Activated CD4-positive, alpha-beta T cell treated with anti-CD3 and anti-CD28 coated beads, Interleukin-2, Interleukin-6, amounts not matched to agents 100 ng/mL and 50 ng/mL, durations not matched to agents 16 hours and 8 hours (primary cell): ENCODE measurements at regions not wholly inside any gene's neighbourhood (a gene's known extent, or its start where the extent isn't known, plus 50 kb on each side); places are given as distances from the start of the nearest gene placed in this dataset.
"Not testable (repeated sequence)": the region's sequence is repeated elsewhere in the genome, so short reads cannot be mapped to it uniquely, and the experiment has no call there.

Source experiments
- DNase-seq: peaks from one replicate; pipeline ENCODE4 v3.0.0-alpha.2; 2020

DNA sequence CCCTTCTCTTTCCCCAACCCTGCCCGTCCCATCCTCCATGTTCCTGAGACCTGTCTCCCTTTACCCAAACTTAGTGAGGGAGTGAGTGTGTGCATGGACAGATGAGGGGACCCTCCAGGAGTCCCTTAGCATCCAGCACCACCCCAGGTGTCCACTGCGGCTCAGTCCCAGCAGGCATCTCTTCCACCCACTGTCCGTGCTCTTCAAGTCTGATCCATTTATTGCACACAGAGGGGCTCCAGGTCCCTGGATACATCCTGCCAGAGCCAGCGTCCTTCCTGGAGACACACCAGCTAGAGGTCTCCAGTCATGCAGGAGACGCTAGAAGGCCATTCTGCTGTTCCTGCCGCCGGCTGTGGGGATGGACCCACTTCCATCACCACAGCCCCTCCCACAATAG lies 239.2 kb downstream of the ADGRD1 start:
- no peak for DNase-seq

GRCh38 chr12:131194166-131194565 lies 240.5 kb downstream of the ADGRD1 start:
- peak; percentile 17 for DNase-seq

DNA sequence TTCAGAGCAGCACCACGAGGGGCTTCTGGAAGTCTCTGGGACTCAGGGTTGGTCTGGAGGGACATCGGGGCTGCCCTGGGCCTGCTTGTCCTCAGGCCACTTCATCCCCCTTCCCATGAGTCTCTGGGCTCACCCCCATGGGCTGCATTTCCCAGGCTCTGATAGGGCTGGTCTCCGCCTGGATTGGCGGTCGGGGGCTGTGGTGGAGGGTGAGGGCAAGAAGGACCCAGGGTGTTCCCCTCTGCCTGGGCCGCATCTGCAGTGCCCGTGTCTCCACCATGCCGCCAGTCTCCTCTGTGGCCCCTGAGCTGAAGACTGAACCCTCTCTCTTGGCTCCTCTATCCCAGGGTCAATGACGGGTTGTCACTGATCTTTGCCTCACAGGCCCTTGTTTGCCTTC lies 242.1 kb downstream of the ADGRD1 start:
- no peak for DNase-seq

DNA sequence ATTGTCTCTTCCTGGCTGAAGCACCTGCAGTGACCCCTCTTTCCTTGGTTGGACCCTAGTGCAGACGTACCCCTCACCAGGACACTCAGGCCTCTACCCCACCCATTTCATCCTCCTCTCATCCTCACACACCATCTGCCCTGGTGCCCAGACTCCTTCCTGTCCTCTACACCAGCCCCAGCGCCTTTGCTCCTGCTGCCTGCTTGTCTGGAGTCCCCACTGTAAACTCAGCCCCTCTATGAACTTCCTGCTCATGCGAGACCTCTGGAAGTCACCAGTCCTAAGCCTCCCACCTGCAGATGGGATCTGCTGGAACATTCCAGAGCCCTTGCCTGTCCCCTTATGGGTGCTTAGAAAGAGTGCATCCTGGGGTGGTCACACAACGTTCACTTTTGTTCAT lies 242.5 kb downstream of the ADGRD1 start:
- DNase-seq: no peak

DNA sequence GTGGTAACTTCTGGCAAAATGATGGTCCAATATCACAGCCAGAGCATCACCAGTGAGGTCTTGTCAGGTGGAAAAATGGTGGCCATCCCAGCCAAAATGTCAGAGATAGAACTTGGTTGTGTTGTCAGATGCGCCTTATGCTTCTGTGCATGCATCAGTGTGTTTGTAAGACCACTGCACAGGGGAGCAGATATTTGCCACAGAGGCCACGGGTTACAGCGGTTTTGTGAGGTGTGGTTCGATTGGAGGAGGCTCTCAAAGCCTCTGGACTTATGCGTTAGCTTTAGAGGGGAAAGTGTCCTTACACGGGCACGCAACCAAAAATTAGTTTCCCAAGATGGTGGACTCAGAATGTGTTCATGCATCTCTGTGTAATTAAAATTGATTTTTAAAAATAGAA lies 243.8 kb downstream of the ADGRD1 start:
- DNase-seq: no peak

- DNase-seq: no peak
Observed at GRCh38 chr12:131199221-131199620, 245.5 kb downstream of the ADGRD1 start.

- not testable (repeated sequence) for DNase-seq
Observed at GRCh38 chr12:131201912-131202311, 248.2 kb downstream of the ADGRD1 start.

- no peak for DNase-seq
Observed at GRCh38 chr12:131202592-131203378, 249.1 kb downstream of the ADGRD1 start.

DNA sequence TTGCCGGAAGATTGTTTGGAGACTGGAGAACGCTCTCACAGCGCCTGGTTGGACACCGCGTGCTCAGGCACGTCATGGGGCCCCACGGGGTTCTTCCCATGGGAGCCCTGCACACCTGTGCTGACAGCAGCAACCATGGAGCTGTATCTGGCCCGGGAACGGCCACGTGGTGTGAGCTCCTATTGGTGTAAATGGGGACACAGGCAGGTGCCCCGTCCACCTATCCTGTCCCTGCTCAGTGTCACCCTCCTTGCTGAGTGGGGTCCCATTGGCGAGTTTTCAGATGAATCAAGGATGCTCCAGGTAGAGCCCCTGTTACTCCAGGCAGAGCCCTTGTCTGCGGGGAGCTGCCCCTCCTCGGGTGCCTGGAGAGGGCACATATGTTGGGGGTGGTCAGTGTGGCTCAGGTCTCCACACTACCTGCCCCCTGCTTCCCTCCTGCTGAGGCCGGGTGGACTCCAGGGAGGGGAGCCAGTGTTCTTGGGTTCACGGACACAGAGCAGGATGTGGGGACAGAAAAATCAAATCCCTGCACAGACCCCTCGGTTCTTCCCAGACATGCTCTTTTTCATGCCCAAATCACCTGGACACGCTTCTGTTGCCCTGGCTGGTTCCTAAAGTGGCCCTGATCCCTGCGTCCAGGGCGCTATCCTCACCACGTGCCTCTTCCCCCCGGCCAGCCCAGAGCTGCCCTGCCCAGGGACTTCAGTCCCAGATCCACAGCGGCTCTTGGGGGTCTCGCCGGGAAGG lies 250.1 kb downstream of the ADGRD1 start:
- no peak for DNase-seq

DNA sequence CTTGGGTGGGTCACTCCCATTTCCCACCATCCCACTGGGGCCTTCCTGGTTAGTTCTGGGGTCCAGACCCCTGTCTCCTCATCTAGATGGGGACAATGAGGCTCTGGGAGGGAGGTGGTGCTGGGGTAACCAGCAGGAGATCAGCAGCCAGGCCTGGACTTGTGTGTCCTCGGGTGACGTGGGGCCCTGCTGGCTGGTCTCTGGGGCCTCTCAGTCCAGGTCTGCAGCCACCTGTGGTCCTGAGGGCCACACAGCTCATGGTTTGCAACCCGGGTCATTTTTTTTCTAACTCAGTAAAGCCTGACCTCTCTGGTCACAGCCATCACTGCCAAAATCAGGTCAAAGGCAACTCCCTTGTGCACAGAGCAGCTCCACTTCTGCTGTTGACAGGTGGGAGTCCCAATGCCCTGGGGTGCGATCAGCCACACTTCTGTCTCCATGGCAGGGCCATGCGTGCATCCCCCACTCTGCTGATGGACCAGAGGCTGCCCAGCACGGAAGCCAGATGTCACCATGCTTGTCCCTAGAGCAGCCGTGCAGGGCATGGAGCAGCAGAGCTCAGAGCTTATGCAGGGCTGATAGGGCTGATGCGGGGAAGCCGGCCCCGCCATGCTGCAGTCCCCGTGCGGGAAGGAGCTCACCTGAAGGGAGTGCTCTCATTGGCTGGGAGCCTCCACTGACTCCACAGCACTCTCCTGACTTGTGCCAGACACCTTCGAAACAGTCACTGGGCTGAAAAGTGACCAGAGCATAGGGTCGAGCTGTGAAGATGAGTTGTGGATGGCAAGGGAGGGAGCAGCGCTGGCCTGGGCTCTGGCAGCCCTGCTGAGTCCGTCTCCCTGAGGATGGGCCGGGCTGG lies 250.9 kb downstream of the ADGRD1 start:
- DNase-seq: no peak

DNA sequence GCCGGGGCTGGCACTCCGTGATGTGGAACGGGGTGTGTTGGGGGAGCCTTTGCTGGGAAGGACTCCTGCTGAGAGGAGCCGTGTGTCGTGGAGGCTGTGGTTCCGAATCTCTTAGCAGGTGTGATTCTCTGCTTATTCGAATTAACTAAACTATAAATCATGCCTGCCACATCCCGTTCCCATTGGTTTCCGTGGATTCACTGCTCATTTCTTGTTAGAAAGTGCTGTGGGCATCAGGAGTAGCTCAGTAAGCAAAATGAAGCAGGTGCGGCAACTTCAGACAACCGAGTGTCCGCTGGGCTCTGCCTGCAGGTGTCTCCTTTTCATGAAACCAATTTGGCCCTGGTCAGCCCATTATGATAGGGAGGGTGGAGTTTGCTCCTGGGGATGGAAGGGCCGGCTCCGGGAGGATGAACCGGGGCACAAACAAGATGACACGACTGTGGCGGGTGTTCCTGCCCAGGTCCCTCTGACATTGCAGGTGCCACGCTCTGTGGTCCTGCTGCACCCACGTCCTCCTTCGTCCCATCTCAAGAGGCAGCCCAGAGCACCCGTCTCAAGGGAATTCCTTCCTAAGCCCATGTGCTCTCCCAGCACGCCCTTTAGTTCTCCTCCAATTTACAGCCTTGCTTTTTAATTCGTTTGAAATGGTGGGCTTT lies 251.7 kb downstream of the ADGRD1 start:
- DNase-seq: not testable (repeated sequence)

GRCh38 chr12:131206630-131207299 lies 253.1 kb downstream of the ADGRD1 start:
- DNase-seq: not testable (repeated sequence)

- DNase-seq: not testable (repeated sequence)
Observed at GRCh38 chr12:131207300-131207660, 253.6 kb downstream of the ADGRD1 start.

DNA sequence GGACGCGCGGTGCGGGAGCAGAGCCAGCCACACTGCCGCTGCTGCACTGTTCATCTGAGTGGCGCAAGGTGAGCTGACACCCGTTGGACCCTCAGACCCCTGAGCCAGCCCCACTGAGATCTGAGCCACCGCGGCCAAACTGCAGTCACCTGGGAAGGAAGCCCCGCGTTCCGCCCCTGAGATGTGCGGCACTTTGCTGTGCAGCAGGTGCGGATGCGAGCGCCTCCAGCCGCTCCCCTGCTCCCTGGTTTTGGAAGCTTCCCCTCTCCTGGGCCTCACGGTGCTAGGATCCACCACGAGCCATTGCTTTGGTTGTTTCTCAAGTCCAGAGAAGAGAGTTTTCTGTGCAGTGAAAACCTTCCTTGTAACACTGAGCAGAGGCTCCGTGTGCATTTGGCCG lies 254.1 kb downstream of the ADGRD1 start:
- DNase-seq: not testable (repeated sequence)

GRCh38 chr12:131208425-131208824 lies 254.7 kb downstream of the ADGRD1 start:
- no peak for DNase-seq

DNA sequence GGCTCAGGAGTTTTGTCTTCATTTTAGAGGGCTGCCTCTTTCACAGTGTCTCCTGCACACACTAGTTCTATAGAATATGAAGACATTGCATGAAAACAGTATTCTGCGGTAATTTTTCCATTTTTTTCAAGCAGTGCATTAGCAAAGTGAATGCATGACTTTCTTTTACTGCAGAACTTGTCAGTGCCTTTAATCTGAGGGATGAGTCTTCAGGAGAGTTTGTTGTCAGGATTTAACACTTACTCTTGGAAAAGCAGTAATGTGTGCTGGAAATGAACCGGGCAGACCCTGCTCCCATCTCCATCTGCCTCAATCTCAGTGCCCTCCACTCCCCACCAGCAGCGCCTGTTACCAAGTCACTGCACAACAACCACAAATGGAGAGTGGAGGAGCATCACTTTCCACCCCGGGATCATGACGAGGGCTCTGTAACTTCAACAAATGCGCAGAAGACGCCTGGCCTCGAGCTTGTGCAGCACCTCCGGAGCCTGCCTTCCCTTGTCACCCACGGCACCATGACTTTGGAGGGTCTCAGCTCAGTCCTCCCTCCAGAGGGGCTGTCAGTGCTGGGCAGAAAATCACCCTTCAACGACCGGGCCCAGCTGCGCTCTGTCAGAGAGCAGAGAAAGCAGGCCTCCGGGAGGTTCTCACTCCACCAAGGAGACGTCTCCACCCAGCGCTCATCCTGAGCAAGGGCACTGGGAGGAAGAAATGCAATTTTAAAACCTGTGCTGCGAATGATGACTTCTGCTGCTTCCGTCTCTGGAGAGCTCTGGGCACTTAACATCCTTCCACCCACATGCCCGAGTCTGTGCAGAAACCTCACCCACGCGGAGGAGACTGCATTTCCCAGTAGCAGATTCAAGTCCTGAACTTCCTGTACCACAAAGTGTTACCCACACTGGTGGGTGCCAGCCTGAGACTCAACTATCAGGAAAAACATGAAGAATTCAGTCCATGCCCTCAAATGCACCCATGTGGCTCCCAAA lies 255.7 kb downstream of the ADGRD1 start:
- peak; percentile 38 for DNase-seq

DNA sequence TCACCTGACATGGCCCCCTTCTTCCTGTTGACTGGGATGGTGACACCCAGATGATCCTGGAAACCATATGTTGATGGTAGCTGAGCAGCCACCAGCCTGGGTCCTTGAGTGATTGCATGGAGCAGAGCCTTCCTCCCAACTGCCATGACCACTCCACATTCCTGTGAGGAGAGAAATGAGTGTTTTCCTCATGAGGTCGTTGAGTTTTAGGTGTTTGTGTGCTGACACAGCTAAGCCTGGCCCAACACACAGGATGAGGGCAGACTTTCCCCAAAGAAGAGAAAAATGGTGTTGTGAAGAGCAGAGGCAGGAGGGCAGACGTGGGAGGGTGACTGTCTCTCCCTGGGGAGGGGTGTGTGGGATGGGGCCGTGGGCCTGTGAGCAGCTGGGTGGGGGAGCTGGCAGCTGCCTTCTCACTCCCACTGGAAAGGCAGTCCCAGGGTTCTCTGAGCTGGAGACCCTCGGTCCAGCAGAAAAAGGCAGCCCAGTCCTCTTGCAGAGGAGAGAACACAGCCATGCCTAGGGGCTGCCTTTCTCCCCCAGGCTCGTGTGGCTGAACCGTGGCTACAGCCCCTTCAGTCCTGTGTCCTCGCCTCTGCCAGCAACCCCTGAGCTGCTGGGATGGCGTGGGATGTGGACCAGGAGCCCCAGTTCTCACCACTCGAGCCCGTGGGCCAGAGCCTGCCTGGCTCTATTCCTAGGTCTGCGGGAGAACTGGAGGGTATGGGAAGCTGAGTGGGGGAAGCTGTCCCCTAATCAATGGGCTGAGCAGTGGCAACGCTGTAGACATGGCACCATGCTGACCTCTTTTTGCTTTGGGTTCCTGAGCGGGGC lies 257.0 kb downstream of the ADGRD1 start:
- DNase-seq: no peak

DNA sequence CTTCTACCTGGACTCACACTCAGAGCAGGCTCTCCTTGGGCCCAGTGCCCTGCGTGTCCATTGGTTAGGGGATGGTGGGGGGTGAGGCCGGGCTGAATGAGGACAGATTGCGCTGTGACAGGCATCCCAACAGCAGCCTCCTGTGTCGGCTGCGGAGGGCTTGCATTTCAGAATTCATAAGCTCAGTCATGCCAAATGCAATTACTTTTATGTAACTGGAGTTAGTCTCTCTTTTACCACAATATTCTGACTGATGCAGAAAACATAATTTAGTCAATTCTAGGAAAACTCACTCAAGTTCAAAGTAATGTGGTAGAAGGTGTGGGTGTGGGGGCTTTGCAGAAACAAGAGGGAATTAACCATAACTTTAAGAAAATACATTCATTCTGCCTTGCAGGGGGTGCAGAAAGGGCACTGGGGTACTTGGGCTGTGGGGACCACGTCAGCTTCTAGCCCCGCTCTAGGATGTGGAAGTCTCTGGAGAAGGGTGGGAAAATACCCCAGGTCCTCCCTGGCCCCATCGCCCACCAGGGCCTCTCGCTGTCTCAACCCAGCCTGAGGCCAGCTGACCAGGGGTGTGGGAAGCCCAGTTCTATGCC lies 257.7 kb downstream of the ADGRD1 start:
- DNase-seq: no peak

- DNase-seq: no peak
Observed at GRCh38 chr12:131213896-131214442, 260.3 kb downstream of the ADGRD1 start.
